Skeletal muscle tissue (tissue), 3 donors: ENCODE measurements at regions not wholly inside any gene's neighbourhood (a gene's known extent, or its start where the extent isn't known, plus 50 kb on each side); places are given as distances from the start of the nearest gene placed in this dataset.

Experiments
- H3K27ac ChIP-seq: one replicate; pipeline ENCODE4 v1.7.0; 2013; ENCODE audit warnings: mild to moderate bottlenecking, low read depth, low read length, inconsistent platforms
- H3K27me3 ChIP-seq, 3 donors: one replicate each; pipeline ENCODE4 v1.7.0; 2013; ENCODE audit warnings: low read length in 3 of 3; ENCODE audit not compliant: control insufficient read depth in 3 of 3, insufficient read depth in 3 of 3
- H3K36me3 ChIP-seq, 3 donors: one replicate each; pipeline ENCODE4 v1.7.0; 2013; ENCODE audit warnings: low read length in 3 of 3; ENCODE audit not compliant: control insufficient read depth in 3 of 3, insufficient read depth in 3 of 3
- H3K4me1 ChIP-seq, 3 donors: one replicate each; pipeline ENCODE4 v1.7.0; 2013; ENCODE audit warnings: low read length in 3 of 3, mild to moderate bottlenecking in 3 of 3; ENCODE audit not compliant: control insufficient read depth in 3 of 3, insufficient read depth in 3 of 3
- H3K4me3 ChIP-seq, 3 donors: one replicate each; pipeline ENCODE4 v1.7.0; 2013; ENCODE audit warnings: low read length in 3 of 3
- H3K9ac ChIP-seq, 3 donors: one replicate each; pipeline ENCODE4 v1.7.0; 2013; ENCODE audit warnings: low read length in 3 of 3, mild to moderate bottlenecking in 3 of 3, moderate library complexity in 2 of 3, low read depth in 1 of 3
- H3K9me3 ChIP-seq, 3 donors: one replicate each; pipeline ENCODE4 v1.7.0; 2013; ENCODE audit warnings: low read length in 3 of 3; ENCODE audit not compliant: control insufficient read depth in 3 of 3
- donor health status: Osteomylitis.

GRCh38 chr1:56380531-56380930, 198.8 kb downstream of the PLPP3 start:
- H3K27ac ChIP-seq, result no peak overlapping the region

GRCh38 chr1:56378341-56379070, 200.9 kb downstream of the PLPP3 start:
- Histone ChIP-seq H3K4me3 (no peak overlapping the region), H3K9ac (no peak overlapping the region), H3K27me3 (no peaks in the 10 kb centered on the region), H3K9me3 (no peaks in the 10 kb centered on the region), H3K4me1 (peaks cover 30 to 37% (median 35%) of the 10 kb centered on the region in 3 donors), H3K27ac (no peak overlapping the region), H3K36me3 (no peaks in the 10 kb centered on the region)

More at GRCh38 chr1:56380531-56380930, 198.8 kb downstream of the PLPP3 start:
- Histone ChIP-seq H3K4me3 (no peak overlapping the region), H3K27me3 (no peaks in the 10 kb centered on the region), H3K9ac (no peak overlapping the region), H3K9me3 (no peaks in the 10 kb centered on the region), H3K4me1 (peaks cover 18 to 24% (median 20%) of the 10 kb centered on the region in 3 donors), H3K36me3 (no peaks in the 10 kb centered on the region)

- peak overlapping the region; percentile 76 for H3K27ac ChIP-seq
- no peaks in the 10 kb centered on the region for H3K27me3 ChIP-seq
- peaks cover 33 to 39% (median 35%) of the 10 kb centered on the region in 3 donors for H3K4me1 ChIP-seq
- H3K4me3 ChIP-seq, result no peak overlapping the region
- H3K9ac ChIP-seq, result no peak overlapping the region
- H3K9me3 ChIP-seq, result no peaks in the 10 kb centered on the region
- no peaks in the 10 kb centered on the region for H3K36me3 ChIP-seq
Observed at GRCh38 chr1:56377431-56377830, 201.9 kb downstream of the PLPP3 start.

DNA sequence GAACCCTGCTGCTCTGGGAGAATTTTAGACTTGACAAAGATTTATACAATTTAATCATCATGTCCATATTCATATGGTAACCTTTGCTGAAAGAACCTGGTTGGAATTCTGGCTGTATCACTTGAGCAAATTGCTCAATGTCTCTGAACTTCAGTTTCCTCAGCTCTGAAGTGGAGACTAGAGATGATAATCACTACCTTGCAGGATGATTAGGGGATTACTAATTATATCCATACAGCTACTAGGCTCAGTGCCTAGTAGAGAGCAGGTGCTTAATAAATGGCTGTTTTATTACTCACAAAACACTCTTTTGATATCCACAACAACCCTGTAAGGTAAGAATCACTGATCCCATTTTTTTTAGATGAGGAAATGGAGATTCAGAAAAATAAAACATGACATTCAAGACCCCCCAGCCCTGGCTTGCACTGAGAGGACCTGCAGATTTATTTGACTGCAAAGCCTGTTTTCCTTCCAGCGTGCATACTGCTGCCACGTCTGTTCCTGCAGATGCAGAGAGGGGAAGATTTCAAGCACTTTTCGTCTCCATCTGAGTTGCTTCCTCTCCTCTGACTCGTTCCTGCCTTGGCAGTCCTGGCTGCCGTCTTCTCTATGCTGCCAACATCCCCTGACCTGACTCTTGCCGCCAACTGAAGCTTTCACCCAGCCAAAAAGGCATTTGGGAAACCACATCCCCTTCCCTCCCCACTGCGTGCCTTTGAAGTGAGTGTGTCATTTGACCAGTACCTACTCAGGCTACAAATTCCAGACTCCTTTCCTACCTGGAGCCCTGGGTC, 203.0 kb downstream of the PLPP3 start:
- Histone ChIP-seq H3K36me3 (no peaks in the 10 kb centered on the region), H3K4me1 (peaks cover 33 to 39% (median 35%) of the 10 kb centered on the region in 3 donors), H3K27ac (peak overlapping the region; percentile 76), H3K9me3 (no peaks in the 10 kb centered on the region), H3K4me3 (peak overlapping the region; percentile 35 to 79 (median 42)), H3K9ac (peak overlapping the region; percentile 43 to 75 (median 61)), H3K27me3 (no peaks in the 10 kb centered on the region)

- Histone ChIP-seq H3K9ac (peak overlapping the region; percentile 61 to 75 (median 61)), H3K36me3 (no peaks in the 10 kb centered on the region), H3K27me3 (no peaks in the 10 kb centered on the region), H3K27ac (peak overlapping the region; percentile 76), H3K9me3 (no peaks in the 10 kb centered on the region), H3K4me3 (peak overlapping the region; percentile 60 to 79 (median 63)), H3K4me1 (peaks cover 33 to 39% (median 38%) of the 10 kb centered on the region in 3 donors)
Observed at GRCh38 chr1:56375326-56375804, 204.0 kb downstream of the PLPP3 start.

GRCh38 chr1:56374026-56374974, 205.1 kb downstream of the PLPP3 start:
- Histone ChIP-seq H3K9me3 (no peaks in the 10 kb centered on the region), H3K27ac (peak overlapping the region; percentile 76), H3K27me3 (no peaks in the 10 kb centered on the region), H3K4me3 (peak overlapping the region; percentile 60 to 79 (median 63)), H3K9ac (peak overlapping the region; percentile 61 to 75 (median 61)), H3K36me3 (no peaks in the 10 kb centered on the region), H3K4me1 (peaks cover 33 to 39% (median 38%) of the 10 kb centered on the region in 3 donors)

GRCh38 chr1:56370513-56370912, 208.8 kb downstream of the PLPP3 start:
- no peaks in the 10 kb centered on the region for H3K9me3 ChIP-seq
- H3K27ac ChIP-seq, result no peak overlapping the region

DNA sequence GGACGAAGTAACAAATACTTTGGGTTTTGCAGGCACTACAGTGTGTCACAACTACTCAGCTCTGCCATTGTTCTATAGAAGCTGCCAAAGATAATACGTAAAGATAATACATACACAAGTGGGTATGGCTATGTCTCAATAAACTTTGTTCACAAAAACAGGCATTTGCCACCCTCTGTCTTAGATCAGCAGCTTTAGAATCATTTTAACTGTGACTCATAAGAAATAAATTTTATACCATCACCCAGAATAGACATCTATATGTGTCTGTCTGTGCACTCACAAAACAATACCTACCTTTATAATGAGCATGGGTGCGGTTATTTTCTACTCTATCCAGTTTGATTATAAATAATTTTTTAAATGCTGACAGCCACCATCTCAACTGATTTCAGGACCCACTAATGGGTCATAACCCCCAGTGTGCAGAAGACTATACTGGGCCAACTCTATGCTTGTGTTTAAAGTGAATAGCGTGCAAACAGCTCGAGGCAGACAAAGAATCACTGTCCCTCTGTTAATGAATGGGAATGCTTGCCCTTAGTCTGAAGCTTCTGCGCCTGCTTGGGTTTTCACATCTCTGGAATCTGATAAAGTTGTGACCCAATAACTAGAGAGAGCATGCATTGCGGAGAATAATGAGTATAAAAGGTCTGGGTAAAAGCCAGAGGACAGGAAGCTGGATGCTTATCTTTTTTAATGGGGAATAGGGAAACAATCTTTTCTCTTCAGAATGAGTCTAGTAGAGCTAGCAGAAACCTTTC, 216.2 kb downstream of the PLPP3 start:
- no peak overlapping the region for H3K27ac ChIP-seq
- H3K4me1 ChIP-seq, result peaks cover 8 to 11% (median 9%) of the 10 kb centered on the region in 3 donors
- H3K36me3 ChIP-seq, result no peaks in the 10 kb centered on the region
- H3K9ac ChIP-seq, result no peak overlapping the region
- no peaks in the 10 kb centered on the region for H3K9me3 ChIP-seq
- no peaks in the 10 kb centered on the region for H3K27me3 ChIP-seq
- H3K4me3 ChIP-seq, result no peak overlapping the region

More at GRCh38 chr1:56370513-56370912, 208.8 kb downstream of the PLPP3 start:
- Histone ChIP-seq H3K4me3 (no peak overlapping the region), H3K36me3 (no peaks in the 10 kb centered on the region), H3K27me3 (no peaks in the 10 kb centered on the region), H3K4me1 (peaks cover 14 to 19% (median 15%) of the 10 kb centered on the region in 3 donors), H3K9ac (no peak overlapping the region)

- no peaks in the 10 kb centered on the region for H3K9me3 ChIP-seq
- H3K9ac ChIP-seq, result no peak overlapping the region
- H3K27me3 ChIP-seq, result no peaks in the 10 kb centered on the region
- no peaks in the 10 kb centered on the region for H3K36me3 ChIP-seq
- H3K4me3 ChIP-seq, result no peak overlapping the region
- H3K27ac ChIP-seq, result no peak overlapping the region
- peaks cover 22 to 38% (median 32%) of the 10 kb centered on the region in 3 donors for H3K4me1 ChIP-seq
Observed at GRCh38 chr1:56360021-56360420, 219.3 kb downstream of the PLPP3 start.
